SK-N-SH (cell line): ENCODE measurements at regions not wholly inside any gene's neighbourhood (a gene's known extent, or its start where the extent isn't known, plus 50 kb on each side); places are given as distances from the start of the nearest gene placed in this dataset.

Experiments used
- CTCF ChIA-PET: fragments of 300-600, 350-600 bp; formaldehyde crosslinking; extraction: SDS; loops from one replicate; lab custom pipeline; 2021; lab: Yijun Ruan, JAX
- POLR2A ChIA-PET: fragments of 350-600 bp; sonication (Branson Sonifier 250); formaldehyde crosslinking; extraction: SDS; loops from one replicate; lab custom pipeline; 2020; ENCODE audit warnings: antibody characterized with exemption, inconsistent platforms; lab: Yijun Ruan, JAX
- DNase-seq: peaks from one replicate; pipeline ENCODE4 v3.0.0; 2012
- H2AFZ ChIP-seq: fragments of 200-600 bp; sonication (generic); 2 replicates; pipeline ENCODE4 v1.8.1; 2016; ENCODE audit warnings: antibody characterized with exemption, mild to moderate bottlenecking, low read depth
- H3F3A ChIP-seq: fragments of 200-600 bp; sonication (generic); replicated peaks from 2 replicates; pipeline ENCODE3; 2016; ENCODE audit warnings: antibody characterized with exemption, mild to moderate bottlenecking; ENCODE audit not compliant: insufficient read depth
- H3K27ac ChIP-seq, 2 experiments: fragments of 200-500 bp in 1 of 2; fragments of 200-600 bp in 1 of 2; sonication (Bioruptor generic) in 1 of 2; sonication (generic), shearing (Covaris generic) in 1 of 2; 2 replicates each; pipeline versions ENCODE4 v1.5.1 to v1.6.1; 2014 to 2016; ENCODE audit warnings: low read depth in 2 of 2, inconsistent platforms in 1 of 2, low read length in 1 of 2, mild to moderate bottlenecking in 1 of 2, mixed read lengths in 1 of 2
- H3K27me3 ChIP-seq: fragments of 200-600 bp; sonication (generic), shearing (Covaris generic); 2 replicates; pipeline ENCODE4 v1.6.1; 2016; ENCODE audit warnings: mixed run types; ENCODE audit not compliant: insufficient read depth
- H3K36me3 ChIP-seq, 2 experiments: fragments of 200-500 bp in 1 of 2; fragments of 200-600 bp in 1 of 2; sonication (Bioruptor generic) in 1 of 2; sonication (generic) in 1 of 2; replicated peaks in 1 of 2; 2 replicates each; pipeline versions ENCODE3 to v1.5.1; 2014 to 2016; ENCODE audit warnings: low read length in 1 of 2, mild to moderate bottlenecking in 1 of 2; ENCODE audit not compliant: insufficient read depth in 2 of 2, control insufficient read depth in 1 of 2
- H3K4me1 ChIP-seq, 2 experiments: fragments of 200-500 bp in 1 of 2; fragments of 200-600 bp in 1 of 2; sonication (Bioruptor generic) in 1 of 2; sonication (generic), shearing (Covaris generic) in 1 of 2; 2 replicates each; pipeline versions ENCODE4 v1.5.1 to v1.6.1; 2014 to 2016; ENCODE audit warnings: low read depth in 1 of 2, low read length in 1 of 2, mixed run types in 1 of 2; ENCODE audit not compliant: insufficient read depth in 2 of 2, control insufficient read depth in 1 of 2
- H3K4me2 ChIP-seq: fragments of 200-600 bp; sonication (generic), shearing (Covaris generic); 2 replicates; pipeline ENCODE4 v1.6.1; 2017; ENCODE audit warnings: mixed run types
- H3K4me3 ChIP-seq, 2 experiments: fragments of 200-500 bp in 1 of 2; fragments of 200-600 bp in 1 of 2; sonication (Bioruptor generic) in 1 of 2; sonication (generic), shearing (Covaris generic) in 1 of 2; 2 replicates each; pipeline versions ENCODE4 v1.5.1 to v1.8.1; 2014 to 2016; ENCODE audit warnings: low read depth in 2 of 2, inconsistent platforms in 1 of 2, low read length in 1 of 2, mild to moderate bottlenecking in 1 of 2, mixed read lengths in 1 of 2, moderate library complexity in 1 of 2
- H3K79me2 ChIP-seq: fragments of 200-600 bp; sonication (generic); 2 replicates; pipeline ENCODE4 v1.8.1; 2017; ENCODE audit warnings: mild to moderate bottlenecking; ENCODE audit not compliant: insufficient read depth
- H3K9ac ChIP-seq: fragments of 200-600 bp; sonication (generic); 2 replicates; pipeline ENCODE4 v1.6.1; 2017; ENCODE audit warnings: mixed run types
- H3K9me2 ChIP-seq: fragments of 200-600 bp; sonication (generic); 2 replicates; pipeline ENCODE4 v1.6.1; 2017; ENCODE audit warnings: mixed run types
- H3K9me3 ChIP-seq: fragments of 200-600 bp; sonication (generic); 2 replicates; pipeline ENCODE4 v1.6.1; 2017; ENCODE audit warnings: mixed run types, mild to moderate bottlenecking, moderate library complexity
- H4K20me1 ChIP-seq: fragments of 200-600 bp; sonication (generic); 2 replicates; pipeline ENCODE4 v1.6.1; 2017; ENCODE audit warnings: mild to moderate bottlenecking, mixed run types; ENCODE audit not compliant: insufficient read depth
- CTCF ChIP-seq: fragments of 200-600 bp; sonication (generic); IDR thresholded peaks from 2 replicates; pipeline ENCODE4 v1.6.1; 2017; ENCODE audit warnings: antibody characterized with exemption, mild to moderate bottlenecking, moderate library complexity
- EZH2phosphoT487 ChIP-seq: fragments of 200-600 bp; sonication (generic); IDR thresholded peaks from 2 replicates; pipeline ENCODE4 v1.6.1; 2017; ENCODE audit warnings: low read depth, mixed run types, mild to moderate bottlenecking, antibody characterized with exemption, moderate library complexity, borderline replicate concordance
- FOSL2 ChIP-seq: IDR thresholded peaks from 2 replicates; pipeline ENCODE4 v1.4.0; 2012; ENCODE audit warnings: low read depth, mild to moderate bottlenecking, moderate library complexity, borderline replicate concordance
- FOXJ3 ChIP-seq: sonication (generic); formaldehyde crosslinking; IDR thresholded peaks from 2 replicates; pipeline ENCODE4 v1.5.1; 2020; ENCODE audit warnings: mild to moderate bottlenecking, missing genetic modification reagents
- GABPA ChIP-seq: IDR thresholded peaks from 2 replicates; pipeline ENCODE4 v1.4.0; 2012; ENCODE audit warnings: low read depth, mild to moderate bottlenecking
- GATA2 ChIP-seq: sonication (generic); formaldehyde crosslinking; IDR thresholded peaks from 2 replicates; pipeline ENCODE4 v1.5.0; 2020; ENCODE audit warnings: mild to moderate bottlenecking, missing genetic modification reagents
- POLR2AphosphoS5 ChIP-seq: IDR thresholded peaks from 2 replicates; pipeline ENCODE4 v1.6.1; 2012; ENCODE audit warnings: low read depth, low read length
- RCOR1 ChIP-seq: fragments of 150-350 bp; IDR thresholded peaks from 2 replicates; pipeline ENCODE4 v1.6.1; 2017; ENCODE audit warnings: antibody characterized with exemption, low read length
- RFX5 ChIP-seq: IDR thresholded peaks from 2 replicates; pipeline ENCODE4 v1.6.1; 2012; ENCODE audit warnings: mild to moderate bottlenecking, improper control_type of control experiment, low read length
- RXRA ChIP-seq: IDR thresholded peaks from 2 replicates; pipeline ENCODE4 v1.4.0; 2012; ENCODE audit warnings: low read depth, mild to moderate bottlenecking, borderline replicate concordance
- SIN3A ChIP-seq: IDR thresholded peaks from 2 replicates; pipeline ENCODE4 v1.6.1; 2012; ENCODE audit warnings: low read depth, mild to moderate bottlenecking, low read length, moderate library complexity, borderline replicate concordance
- SMC3 ChIP-seq: IDR thresholded peaks from 2 replicates; pipeline ENCODE4 v1.6.1; 2012; ENCODE audit warnings: low read depth, low read length, improper control_type of control experiment
- TAF1 ChIP-seq: IDR thresholded peaks from 2 replicates; pipeline ENCODE4 v1.6.1; 2012; ENCODE audit warnings: low read depth, mild to moderate bottlenecking, low read length, moderate library complexity, borderline replicate concordance
- TEAD4 ChIP-seq: IDR thresholded peaks from 2 replicates; pipeline ENCODE4 v1.4.0; 2012; ENCODE audit warnings: mild to moderate bottlenecking, borderline replicate concordance; ENCODE audit not compliant: insufficient read depth
- WGBS: methylation state at CpG from one replicate; pipeline ENCODE4 v1.1.6; 2017; ENCODE audit warnings: low lambda C conversion rate; 5-methylcytosine and 5-hydroxymethylcytosine counted together
- TF ChIP-seq, protein P1 (sequence below): IDR thresholded peaks from 2 replicates; pipeline ENCODE4 v1.4.0; 2012; ENCODE audit warnings: low read depth, borderline replicate concordance
- TF ChIP-seq, protein P2 (sequence below): IDR thresholded peaks from 2 replicates; pipeline ENCODE4 v1.4.0; 2012; ENCODE audit warnings: low read depth, borderline replicate concordance
- TF ChIP-seq, protein P3 (sequence below): IDR thresholded peaks from 2 replicates; pipeline ENCODE4; 2012

DNA sequence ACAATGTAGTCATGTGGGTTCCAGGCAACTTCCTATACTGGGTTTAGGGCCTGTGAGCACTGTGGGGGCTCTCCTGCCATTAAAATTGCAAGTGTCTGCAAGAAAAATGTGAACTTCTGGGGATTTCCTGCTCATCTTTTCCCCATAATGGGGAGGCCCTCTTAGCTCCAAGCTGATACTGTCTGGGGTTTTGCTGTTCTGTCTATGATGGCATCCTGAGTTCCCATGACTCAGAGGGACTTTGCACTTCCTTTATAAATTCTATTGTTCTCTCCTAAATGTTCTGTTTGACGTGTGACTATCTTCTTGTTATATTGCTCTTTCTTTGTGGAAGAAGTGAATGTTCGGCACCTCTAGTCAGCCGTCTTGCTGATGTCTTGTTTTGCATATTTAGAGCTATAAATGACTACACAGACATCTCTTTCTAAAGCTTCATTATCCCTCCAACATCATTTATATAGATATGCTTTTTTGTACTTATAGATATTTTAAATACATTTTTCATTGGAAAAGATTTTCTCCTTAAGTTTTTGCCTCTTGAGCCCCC is 465.8 kb downstream of the NAF1 start:
- WGBS, result 15% methylated on average over 3 of the region's 3 CpGs
- Histone ChIP-seq H3K4me3 (no peak overlapping the region), H3K27ac (peak overlapping the region in 1 of 2 experiments; percentile 39; a peak in 1 of 4 replicates), H4K20me1 (no peaks in the 10 kb centered on the region), H3K9me3 (0 out of 2 replicates have a peak, but pooled peaks cover 5% of the 10 kb centered on the region), H3K79me2 (no peaks in the 10 kb centered on the region), H3K27me3 (no peaks in the 10 kb centered on the region), H3K9me2 (no peaks in the 10 kb centered on the region), H3K36me3 (no peaks in the 10 kb centered on the region), H3K4me2 (no peak overlapping the region), H2AFZ (0 out of 2 replicates have a peak overlapping the region, but pooled peaks have one; percentile 37), H3K4me1 (no peaks in the 10 kb centered on the region), H3F3A (peaks cover 8% of the 10 kb centered on the region), H3K9ac (no peak overlapping the region)
- DNase-seq, result no peak
- ChIA-PET POLR2A (no interaction called here), CTCF (no interaction called here)
- TF ChIP-seq SIN3A (no peak), POLR2AphosphoS5 (no peak), GABPA (no peak), EZH2phosphoT487 (no peak), RFX5 (no peak), TAF1 (no peak), CTCF (no peak), SMC3 (no peak), RXRA (no peak), GATA2 (CRISPR knock-in tag) (no peak), TEAD4 (no peak), RCOR1 (no peak), FOSL2 (no peak), FOXJ3 (CRISPR knock-in tag) (no peak)
- TF ChIP-seq, protein P1, sequence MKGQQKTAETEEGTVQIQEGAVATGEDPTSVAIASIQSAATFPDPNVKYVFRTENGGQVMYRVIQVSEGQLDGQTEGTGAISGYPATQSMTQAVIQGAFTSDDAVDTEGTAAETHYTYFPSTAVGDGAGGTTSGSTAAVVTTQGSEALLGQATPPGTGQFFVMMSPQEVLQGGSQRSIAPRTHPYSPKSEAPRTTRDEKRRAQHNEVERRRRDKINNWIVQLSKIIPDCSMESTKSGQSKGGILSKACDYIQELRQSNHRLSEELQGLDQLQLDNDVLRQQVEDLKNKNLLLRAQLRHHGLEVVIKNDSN, result no peak
- TF ChIP-seq, protein P2, sequence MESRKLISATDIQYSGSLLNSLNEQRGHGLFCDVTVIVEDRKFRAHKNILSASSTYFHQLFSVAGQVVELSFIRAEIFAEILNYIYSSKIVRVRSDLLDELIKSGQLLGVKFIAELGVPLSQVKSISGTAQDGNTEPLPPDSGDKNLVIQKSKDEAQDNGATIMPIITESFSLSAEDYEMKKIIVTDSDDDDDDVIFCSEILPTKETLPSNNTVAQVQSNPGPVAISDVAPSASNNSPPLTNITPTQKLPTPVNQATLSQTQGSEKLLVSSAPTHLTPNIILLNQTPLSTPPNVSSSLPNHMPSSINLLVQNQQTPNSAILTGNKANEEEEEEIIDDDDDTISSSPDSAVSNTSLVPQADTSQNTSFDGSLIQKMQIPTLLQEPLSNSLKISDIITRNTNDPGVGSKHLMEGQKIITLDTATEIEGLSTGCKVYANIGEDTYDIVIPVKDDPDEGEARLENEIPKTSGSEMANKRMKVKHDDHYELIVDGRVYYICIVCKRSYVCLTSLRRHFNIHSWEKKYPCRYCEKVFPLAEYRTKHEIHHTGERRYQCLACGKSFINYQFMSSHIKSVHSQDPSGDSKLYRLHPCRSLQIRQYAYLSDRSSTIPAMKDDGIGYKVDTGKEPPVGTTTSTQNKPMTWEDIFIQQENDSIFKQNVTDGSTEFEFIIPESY, result no peak
- TF ChIP-seq, protein P3, sequence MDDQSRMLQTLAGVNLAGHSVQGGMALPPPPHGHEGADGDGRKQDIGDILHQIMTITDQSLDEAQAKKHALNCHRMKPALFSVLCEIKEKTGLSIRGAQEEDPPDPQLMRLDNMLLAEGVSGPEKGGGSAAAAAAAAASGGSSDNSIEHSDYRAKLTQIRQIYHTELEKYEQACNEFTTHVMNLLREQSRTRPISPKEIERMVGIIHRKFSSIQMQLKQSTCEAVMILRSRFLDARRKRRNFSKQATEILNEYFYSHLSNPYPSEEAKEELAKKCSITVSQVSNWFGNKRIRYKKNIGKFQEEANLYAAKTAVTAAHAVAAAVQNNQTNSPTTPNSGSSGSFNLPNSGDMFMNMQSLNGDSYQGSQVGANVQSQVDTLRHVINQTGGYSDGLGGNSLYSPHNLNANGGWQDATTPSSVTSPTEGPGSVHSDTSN, result no peak
